OCI-LY7 (cell line): ENCODE measurements at regions not wholly inside any gene's neighbourhood (a gene's known extent, or its start where the extent isn't known, plus 50 kb on each side); places are given as distances from the start of the nearest gene placed in this dataset.

Experiments used
- CTCF ChIP-seq: fragments of 200-600 bp; sonication (generic); conservative IDR thresholded peaks from 2 replicates; pipeline ENCODE4 v1.5.1; 2014; ENCODE audit warnings: mild to moderate bottlenecking, antibody characterized with exemption, low read length, moderate library complexity, mixed read lengths
- EZH2phosphoT487 ChIP-seq: fragments of 200-600 bp; sonication (generic); IDR thresholded peaks from 2 replicates; pipeline ENCODE4 v1.6.1; 2018; ENCODE audit warnings: low read depth, borderline replicate concordance, mild to moderate bottlenecking, mixed run types, antibody characterized with exemption, low read length, moderate library complexity, mixed read lengths

- no peak for TF ChIP-seq EZH2phosphoT487
- TF ChIP-seq CTCF: no peak
These were observed 186.7 kb upstream of the PDE10A start for GRCh38 chr6:165849534-165850430.
